Globus pallidus (tissue), 1 donor: ENCODE measurements at regions not wholly inside any gene's neighbourhood (a gene's known extent, or its start where the extent isn't known, plus 50 kb on each side); places are given as distances from the start of the nearest gene placed in this dataset.

Source experiments
- DNase-seq: peaks from one replicate; pipeline ENCODE4 v3.0.0-alpha.2; 2015; ENCODE audit warnings: low spot score

- DNase-seq, result no peak
These were observed 113.8 kb upstream of the ANKRD55 start for GRCh38 chr5:56346741-56347535.

- no peak for DNase-seq
These were observed 113.0 kb upstream of the ANKRD55 start for GRCh38 chr5:56346044-56346710.

- DNase-seq, result no peak
These were observed 112.2 kb upstream of the ANKRD55 start for GRCh38 chr5:56345352-56345751.

DNA sequence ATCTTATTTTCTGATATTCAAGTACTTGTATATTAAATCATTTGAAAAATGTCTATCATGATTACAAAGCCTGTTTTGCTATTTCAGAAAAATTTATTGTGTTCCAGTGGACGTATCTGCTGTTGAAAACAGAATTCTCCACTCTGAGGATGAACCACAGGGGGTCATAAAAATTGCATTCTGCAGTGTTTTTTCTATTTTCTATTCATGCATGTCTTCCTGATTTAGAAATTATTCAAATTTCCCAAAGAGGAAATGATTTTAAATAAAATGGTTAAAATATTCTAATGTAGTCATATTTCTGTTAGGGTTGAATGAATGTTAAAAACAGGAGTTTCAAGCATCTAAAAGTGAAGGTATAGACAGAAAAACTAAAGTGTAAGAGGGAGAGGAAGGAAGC is 111.5 kb upstream of the ANKRD55 start:
- no peak for DNase-seq

DNA sequence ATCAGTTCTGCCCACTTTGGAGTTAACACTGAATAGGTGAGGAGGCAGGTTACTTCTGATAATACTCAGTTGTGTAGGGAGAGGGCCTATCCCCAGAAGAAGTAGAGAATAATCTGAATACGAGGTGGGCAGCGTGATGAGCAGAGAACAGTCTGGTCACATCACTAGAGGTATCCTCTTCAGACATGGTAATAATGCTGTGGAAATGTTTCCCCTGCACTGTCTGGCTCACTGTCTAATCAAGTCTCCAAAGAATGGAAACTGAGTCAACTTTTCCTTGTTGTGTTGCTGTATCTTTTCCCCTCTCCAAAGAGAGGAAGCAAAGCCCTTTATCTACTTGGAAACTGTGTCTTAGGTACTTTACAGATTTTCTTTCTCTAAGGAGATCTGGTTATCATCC is 110.9 kb upstream of the ANKRD55 start:
- DNase-seq, result no peak

DNA sequence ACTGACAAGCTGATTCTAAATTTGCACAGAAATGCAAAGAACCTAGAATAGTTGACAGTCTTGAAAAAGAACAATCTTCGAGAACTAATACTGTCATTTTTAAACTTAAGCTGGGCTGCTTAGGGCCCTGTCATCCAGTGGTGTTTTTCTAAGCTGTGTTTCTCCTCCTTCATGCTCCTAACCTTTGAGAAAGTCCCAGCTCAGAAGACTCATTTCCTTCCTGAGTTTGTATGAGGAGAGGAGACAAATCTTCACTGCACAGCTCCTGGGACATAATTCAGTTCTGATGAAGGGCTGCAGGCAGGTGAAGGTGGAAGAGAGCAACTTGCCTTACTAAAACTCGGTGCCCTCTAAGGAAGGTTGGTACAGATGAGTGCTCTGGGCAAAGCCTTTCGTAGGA is 109.5 kb upstream of the ANKRD55 start:
- DNase-seq, result no peak

DNA sequence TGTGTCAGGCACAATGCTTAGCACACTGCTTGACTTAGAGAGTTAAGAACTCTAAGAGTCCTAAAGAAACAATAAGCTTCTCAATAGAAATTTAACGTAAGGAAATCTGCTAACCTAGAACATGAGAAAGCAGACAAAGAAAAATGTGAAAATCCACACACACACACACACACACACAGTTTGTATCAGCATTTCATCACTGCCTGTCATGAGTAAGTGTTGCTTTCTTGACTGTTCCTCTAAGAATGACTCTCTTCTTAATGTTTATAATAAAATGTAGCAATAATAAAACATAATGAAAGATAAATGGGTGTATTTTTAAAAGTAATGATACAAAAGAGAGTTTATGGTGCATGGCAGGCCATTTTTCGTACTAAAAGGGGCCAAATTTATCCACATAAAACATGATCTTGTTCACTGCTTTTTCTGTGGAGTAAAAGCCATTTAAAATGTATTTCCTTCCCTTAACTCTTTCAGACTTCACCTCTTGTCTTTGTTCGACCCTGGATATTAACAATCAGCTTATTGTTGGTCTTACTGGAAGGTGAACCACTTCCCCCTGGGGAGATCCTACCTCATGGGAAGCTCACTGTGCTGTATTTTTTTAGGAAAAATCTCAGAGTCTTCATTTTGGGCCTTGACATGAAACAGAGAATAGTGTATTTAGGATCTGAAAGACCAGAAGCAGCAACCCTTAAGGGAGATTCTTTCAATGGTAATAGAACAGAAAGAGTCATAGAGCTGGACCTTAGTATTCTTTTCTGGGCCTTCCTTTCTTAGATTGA is 107.3 kb upstream of the ANKRD55 start:
- DNase-seq, result no peak

DNA sequence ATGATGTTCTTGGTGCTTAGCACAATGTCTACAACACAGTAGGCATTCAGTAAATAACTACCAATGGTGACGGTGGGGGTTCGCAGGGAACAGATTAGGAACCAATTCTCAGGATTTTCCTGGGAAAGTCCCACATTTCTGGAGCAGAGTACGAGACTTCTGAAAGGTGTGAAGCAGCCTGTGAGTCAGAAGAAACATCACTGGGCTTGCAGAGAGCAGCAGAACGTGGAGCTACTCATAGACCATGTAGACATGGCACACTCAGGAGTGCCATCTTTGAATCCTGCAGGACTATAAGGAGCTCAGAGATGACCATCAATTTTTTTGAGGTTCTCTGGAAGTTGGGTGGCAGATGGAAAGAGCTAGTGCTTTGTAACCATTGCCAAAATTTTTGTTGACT is 106.6 kb upstream of the ANKRD55 start:
- DNase-seq, result no peak

GRCh38 chr5:56337715-56338319 is 104.7 kb upstream of the ANKRD55 start:
- DNase-seq, result no peak

DNA sequence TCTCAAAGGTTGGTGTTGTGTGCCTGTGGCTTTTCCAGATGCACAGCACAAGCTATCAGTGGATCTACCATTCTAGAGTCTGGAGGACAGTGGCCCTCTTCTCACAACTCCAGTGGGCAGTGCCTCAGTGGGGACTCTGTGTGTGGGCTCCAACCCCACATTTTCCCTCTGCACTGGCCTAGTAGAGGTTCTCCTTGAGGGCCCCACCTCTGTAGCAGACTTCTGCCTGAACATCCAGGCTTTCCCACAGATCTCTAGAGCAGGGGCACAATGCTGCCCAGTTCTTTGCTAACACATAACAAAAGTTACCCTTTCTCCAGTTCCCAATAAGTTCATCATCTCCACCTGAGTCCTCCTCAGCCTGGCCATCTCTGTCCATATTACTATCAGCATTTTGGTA is 102.1 kb upstream of the ANKRD55 start:
- no peak for DNase-seq

- no peak for DNase-seq
These were observed 97.7 kb upstream of the ANKRD55 start for GRCh38 chr5:56330806-56331205.

DNA sequence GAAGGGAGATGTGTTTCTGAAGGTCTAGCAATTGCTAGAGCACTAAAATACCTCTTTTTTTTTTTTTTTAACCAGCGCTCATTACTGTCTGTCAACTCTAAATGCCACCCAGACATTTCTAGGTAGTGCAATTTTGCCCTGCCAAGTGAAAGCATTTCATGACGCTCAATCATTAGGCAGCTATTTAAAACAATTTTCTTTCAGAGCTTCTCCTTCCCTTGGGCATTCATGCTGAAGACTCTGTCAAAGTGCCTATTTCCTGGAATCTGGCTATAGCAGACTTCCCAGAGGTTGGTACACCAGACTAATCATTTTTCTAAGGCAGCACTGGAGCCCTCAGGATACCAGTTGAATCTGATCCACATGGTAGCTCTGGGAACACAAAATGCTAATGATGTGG is 97.0 kb upstream of the ANKRD55 start:
- peak; percentile 38 for DNase-seq

DNA sequence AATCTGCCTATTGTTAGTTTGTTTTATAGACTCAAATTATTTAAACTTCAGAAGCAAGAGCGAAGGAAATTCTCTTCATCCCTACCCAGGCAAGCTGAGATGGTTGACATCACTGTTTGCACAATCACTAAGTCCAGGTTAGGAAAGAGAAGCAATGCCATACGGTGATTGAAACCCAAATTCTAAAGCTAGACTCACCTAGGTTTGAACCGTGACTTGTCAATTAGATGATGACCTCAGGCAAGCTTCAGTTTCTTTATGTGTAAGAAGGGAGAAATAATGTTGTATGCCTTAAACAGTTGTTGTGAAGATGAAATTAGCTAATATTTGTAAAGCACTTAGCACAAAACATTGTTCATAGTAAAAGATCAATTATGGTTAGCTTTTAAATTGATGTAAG is 96.5 kb upstream of the ANKRD55 start:
- DNase-seq, result no peak

- no peak for DNase-seq
These were observed 95.8 kb upstream of the ANKRD55 start for GRCh38 chr5:56328753-56329560.

DNA sequence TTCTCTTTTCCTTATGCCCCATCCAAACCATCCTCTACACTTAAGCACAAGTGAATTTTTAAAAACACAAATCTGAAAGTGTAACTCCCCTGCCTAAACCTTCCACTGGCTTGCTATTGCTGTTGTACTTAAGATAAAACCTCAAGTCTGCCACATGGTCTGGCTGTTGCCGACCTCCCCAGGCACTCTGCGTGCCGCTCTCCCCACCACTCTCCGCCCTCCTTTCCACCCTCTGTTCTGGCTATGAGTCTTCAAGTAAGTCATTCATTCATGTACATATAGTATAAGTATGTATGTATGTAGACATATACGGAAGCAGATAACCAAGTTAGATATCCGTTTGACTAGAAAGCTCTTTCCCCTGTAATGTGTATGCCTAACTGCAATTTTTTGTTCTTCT is 94.7 kb upstream of the ANKRD55 start:
- no peak for DNase-seq

GRCh38 chr5:56326770-56327169 is 93.6 kb upstream of the ANKRD55 start:
- DNase-seq, result no peak

GRCh38 chr5:56326116-56326515 is 93.0 kb upstream of the ANKRD55 start:
- DNase-seq, result no peak

GRCh38 chr5:56325039-56325438 is 91.9 kb upstream of the ANKRD55 start:
- DNase-seq, result no peak

DNA sequence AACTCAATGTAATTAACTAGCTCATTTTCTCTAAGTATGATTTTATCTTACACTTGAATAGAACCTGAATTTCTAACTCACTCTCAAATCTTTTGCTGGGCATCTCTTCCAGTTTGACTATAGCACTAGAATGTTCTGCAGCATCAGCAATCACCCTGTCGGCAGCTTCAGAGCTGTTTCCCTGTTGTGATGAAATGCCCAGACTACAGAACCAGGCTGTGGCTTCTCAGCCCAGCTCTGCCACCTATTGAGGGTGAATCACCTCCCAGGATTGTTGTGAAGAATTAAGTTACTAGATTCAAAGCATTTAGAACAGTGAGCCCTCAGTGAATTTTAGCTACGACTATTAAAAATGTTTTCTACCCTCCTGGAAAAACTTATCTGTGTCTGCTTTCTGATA is 90.4 kb upstream of the ANKRD55 start:
- DNase-seq, result no peak

DNA sequence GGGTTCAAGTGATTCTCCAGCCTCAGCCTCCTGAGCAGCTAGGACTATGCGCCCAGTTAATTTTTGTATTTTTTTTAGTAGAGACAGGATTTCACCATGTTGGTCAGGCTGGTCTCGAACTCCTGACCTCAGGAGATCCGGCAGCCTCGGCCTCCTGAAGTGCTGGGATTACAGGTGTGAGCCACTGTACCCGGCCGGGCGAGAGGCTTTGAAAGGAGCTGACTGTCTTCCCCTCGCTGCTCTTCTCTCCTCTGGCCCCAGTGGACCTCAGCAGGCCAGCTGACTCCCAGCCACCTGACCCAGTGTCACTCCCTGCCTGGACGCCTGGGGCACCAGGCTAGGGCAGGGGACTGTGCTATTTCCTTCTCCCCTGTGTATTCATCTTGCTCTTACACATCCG is 89.5 kb upstream of the ANKRD55 start:
- DNase-seq, result no peak

DNA sequence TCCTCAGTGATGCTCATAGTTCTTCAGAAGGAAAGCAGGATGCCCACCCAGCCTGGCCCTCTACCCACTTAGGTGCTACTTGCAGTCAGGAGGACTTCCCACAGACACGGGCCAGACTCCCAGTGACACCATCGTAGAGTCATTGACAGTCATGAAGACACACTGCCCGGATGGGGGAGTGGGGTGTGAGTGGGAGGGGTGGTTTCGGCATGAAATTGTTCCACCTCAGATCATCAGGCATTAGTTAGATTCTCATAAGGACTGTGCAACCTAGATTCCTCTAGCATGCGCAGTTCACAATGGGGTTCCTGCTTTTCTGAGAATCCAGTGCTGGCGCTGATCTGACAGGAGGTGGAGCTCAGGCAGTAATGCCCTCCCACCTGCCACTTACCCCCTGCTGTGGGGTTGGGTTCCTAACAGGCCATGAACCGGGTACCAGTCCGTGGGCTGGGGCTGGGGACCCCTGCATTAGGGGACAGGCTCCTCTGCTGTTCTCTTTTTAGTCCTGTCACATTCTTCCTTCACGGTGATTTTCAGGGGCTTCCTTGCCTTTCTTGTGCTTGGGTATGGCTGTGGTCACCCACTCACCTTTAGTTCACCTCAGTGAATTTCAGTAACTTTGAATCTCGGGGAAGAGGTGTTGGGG is 88.2 kb upstream of the ANKRD55 start:
- DNase-seq, result no peak
